ENCODE measurements at regions not wholly inside any gene's neighbourhood (a gene's known extent, or its start where the extent isn't known, plus 50 kb on each side); places are given as distances from the start of the nearest gene placed in this dataset.

- TF ChIP-seq, protein P1, sequence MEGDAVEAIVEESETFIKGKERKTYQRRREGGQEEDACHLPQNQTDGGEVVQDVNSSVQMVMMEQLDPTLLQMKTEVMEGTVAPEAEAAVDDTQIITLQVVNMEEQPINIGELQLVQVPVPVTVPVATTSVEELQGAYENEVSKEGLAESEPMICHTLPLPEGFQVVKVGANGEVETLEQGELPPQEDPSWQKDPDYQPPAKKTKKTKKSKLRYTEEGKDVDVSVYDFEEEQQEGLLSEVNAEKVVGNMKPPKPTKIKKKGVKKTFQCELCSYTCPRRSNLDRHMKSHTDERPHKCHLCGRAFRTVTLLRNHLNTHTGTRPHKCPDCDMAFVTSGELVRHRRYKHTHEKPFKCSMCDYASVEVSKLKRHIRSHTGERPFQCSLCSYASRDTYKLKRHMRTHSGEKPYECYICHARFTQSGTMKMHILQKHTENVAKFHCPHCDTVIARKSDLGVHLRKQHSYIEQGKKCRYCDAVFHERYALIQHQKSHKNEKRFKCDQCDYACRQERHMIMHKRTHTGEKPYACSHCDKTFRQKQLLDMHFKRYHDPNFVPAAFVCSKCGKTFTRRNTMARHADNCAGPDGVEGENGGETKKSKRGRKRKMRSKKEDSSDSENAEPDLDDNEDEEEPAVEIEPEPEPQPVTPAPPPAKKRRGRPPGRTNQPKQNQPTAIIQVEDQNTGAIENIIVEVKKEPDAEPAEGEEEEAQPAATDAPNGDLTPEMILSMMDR (IDR thresholded peaks at IDR 0.05), result no peak
- no peak for TF ChIP-seq POLR2A (IDR thresholded peaks at IDR 0.05)
Measured at GRCh38 chr6:22636452-22636851, 67.1 kb downstream of the HDGFL1 start.

Measured in sigmoid colon (tissue), 3 donors.